Caki2 (cell line): ENCODE measurements at regions not wholly inside any gene's neighbourhood (a gene's known extent, or its start where the extent isn't known, plus 50 kb on each side); places are given as distances from the start of the nearest gene placed in this dataset.

Experiments used
- DNase-seq: peaks from one replicate; pipeline ENCODE4 v3.0.0-alpha.2; 2015; ENCODE audit warnings: low read depth
- in situ Hi-C: cut with HindIII; loops from 2 replicates; pipeline ENCODE4 v1.10.0; 2016; ENCODE audit warnings: low sequenced_read_pairs, low pct_unique_long_range_greater_than_20kb, mixed read lengths

DNA sequence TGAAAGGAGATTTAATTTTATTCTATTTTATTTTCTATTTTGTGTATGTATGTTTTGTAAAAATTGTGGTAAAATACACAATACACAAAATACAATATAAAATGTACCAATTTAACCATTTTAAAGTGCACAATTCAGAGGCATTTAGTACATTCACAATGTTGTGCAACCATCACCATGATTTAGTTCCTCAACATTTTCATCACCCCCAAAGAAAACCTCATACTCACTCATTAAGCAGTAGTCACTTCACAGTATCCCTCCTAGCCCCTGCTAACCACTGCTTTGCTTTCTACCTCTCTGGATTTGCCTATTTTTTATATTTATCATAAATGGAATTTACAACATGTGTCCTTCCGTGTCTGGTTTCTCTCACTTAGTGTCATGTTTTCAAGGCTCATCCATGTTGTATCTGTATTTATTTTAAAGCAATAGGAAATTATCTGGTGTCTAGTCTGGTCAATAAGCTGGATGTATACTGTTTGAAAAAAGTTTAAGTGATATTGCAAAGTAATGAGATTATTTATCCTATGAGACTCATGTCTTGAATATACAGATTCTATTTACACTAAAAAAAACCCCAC lies 77.9 kb upstream of the GLS start:
- in situ Hi-C loops = no loop called here
- DNase-seq = no peak

DNA sequence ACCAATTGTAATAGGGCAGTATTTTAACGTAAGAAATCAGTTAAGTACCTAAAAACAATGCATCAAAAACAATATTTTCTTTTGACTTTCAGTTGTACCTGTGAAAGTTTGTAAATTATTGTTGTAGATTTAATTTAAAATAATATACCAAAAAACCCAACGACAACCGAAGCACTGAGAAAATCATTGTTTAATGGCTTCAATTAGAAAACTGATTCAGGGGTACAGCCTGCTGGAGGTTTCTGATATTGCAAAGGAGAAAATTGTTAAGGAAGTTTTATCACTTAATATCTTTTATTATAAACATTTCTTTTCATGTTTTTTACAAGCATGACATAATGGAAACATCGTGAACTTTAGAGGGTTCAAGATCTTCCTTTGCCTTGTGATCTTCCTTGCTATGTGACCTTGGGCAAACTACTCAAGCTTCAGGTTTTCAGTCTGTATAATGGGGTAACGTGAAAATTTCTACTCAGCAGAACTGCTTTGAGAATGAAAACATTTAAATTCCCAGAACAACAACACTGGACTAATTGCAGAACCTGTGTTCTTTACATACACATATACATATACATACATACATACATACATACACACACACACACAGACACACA lies 76.3 kb upstream of the GLS start:
- no peak for DNase-seq
- in situ Hi-C loops = no loop called here

DNA sequence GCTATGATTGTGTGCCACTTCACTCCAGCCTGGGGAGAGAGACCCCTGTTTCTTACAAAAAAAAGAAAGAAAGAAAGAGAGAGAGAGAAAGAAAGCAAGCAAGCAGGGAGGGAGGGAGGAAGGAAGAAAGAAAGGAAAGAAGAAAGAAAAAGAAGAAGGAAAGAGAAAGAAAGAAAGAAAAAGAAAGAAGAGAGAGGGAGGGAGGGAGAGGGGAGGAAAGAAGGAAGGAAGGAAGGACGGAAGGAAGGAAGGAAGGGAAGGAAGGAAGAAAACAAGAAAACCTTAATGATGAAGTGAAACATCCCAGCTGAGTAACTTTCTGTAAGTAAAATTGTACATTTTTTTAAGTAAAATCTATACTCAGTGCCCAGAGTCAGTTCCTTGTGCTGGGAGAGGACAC lies 75.5 kb upstream of the GLS start:
- DNase-seq = no peak
- in situ Hi-C loops = no loop called here

DNA sequence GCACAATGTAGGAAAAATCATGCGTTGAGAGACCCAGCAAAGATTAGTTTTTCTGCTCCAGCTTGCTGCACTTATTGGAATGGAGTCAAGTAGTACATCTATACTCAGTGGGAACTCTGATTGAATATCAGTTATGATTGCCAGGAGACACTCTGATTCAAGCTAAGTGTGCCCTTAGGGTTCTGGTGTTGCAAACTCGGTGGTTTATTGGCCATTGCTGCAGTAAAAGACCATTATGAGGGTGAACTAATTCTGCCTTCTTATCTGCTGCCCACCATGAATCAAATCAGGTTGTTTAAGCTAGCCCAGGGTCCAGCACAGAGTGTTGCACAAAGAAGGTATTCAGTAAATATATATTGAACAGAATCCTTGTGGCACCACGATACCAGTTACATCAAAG lies 74.8 kb upstream of the GLS start:
- no peak for DNase-seq
- in situ Hi-C loops = no loop called here

DNA sequence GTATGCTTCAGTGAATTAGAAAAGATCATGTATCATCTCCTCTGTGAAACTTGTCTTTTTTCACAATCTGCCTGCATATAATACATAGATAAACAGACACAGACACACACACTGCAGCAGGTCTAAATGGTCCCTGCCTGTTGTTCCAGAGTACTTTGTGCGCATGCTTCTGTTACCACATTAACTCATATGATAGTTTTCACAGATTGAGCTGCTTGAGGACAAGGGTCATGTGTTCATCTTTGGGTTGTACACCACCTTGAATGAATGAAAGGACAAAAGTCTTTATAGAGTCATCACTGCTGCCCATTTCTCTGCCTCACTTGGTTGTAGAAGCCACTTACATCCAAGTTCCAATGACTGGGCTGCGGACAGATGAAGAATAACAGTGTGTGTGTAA lies 72.7 kb upstream of the GLS start:
- in situ Hi-C loops = no loop called here
- no peak for DNase-seq

DNA sequence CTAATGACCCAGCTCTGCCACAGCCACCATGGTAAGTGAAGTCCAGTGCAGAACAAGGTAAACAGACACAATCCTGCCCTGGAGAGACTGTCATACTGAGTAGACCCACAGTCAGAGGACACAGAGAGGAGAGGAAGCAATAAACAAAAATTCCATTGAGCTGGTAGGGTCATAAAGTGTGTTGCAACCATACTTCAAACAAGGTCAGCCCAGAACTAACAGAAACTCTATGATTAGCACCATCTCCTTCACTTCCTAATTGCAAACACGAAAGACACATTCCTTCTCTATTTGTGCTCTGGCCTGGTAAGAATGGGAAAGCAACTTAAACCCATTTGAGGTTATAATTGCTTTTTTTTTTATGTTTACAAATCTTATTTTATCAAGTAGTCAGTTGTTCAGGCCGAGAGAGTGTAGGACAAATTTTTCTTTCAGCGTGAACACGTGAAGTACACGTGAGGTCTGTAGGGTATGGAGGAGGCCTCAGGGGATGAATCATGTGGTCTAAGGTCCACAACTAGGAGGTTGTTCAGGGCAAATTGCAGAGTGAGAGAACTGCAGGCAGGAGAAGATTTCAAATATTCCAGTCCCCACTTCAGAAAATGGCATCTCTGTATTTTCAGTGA lies 71.4 kb upstream of the GLS start:
- no peak for DNase-seq
- in situ Hi-C loops = no loop called here

DNA sequence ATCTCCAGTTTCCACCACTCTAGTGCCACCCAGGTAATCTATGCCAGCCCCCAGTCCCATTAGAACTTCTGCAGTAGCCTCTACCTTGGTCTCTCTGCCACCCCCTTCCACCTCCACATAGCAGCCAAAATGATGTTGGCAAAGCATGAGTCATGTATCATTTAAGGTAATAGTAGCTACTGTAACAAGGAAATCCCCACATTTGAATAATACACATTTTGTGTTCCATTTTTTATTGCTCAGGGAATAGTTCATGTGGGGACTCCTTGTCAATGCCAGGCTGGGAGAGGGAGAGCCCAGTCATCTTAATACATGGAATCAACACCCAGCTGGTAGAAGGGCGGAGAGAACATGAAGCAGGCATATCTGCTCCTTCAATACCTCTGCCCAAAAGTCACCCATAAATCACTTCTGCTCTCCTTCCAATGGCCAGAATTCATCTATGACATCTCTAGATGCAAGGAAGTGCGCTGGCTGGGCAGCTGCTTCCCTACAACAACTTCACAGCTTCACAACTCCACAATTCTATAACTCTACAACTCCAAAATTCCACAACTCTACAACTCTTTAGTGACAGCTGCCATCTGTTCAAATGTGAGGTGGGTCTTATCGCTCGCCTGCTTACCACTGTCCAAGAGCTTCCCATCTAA lies 70.6 kb upstream of the GLS start:
- no peak for DNase-seq
- in situ Hi-C loops = no loop called here

DNA sequence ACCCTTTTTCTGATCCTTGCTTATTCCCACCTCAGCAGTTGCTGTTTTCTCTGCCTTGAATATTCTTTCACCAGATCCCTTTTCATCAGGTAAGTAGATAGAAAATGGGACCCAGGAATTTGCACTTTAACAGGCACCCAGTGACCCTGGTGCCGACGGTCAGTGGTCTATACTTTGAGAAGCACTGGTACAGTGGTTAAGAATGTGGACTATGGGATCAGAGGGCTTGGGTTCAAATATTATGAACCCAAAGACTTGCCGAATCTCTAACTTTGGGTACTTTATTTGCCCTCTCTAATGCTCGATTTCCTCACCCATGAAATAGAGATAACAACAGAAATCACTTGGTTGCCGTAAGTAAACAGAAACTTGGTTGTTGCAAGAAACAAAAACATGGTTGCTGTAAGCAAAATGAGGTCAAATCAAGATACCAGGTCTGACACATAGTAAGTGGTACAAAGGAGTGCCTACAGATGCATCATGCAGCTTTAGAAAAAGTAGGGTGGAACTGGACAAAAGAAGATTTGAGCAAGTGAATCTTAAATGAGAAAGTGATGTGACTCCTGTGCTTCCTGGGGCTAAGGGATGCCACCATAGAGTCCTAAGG lies 69.5 kb upstream of the GLS start:
- DNase-seq = no peak
- in situ Hi-C loops = no loop called here

DNA sequence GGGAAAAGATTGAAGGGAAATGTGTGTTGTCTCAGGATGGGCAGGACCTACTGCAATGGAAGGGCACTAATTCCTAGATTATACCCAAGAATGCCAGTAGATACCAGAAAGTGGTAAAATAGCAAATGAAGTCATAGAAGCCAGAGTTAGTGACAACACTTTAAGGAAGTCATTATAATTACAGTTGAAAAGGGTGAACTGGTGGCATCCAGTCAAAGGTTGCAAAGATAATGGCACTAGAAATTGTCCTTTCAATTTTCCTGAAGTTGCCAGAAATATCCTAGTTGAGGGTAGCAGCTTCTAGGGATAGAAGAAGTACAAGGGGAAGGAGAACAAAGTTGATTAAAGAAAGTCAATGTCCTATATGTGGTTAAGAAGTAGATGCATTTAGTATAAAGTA lies 68.8 kb upstream of the GLS start:
- DNase-seq = no peak
- in situ Hi-C loops = no loop called here

DNA sequence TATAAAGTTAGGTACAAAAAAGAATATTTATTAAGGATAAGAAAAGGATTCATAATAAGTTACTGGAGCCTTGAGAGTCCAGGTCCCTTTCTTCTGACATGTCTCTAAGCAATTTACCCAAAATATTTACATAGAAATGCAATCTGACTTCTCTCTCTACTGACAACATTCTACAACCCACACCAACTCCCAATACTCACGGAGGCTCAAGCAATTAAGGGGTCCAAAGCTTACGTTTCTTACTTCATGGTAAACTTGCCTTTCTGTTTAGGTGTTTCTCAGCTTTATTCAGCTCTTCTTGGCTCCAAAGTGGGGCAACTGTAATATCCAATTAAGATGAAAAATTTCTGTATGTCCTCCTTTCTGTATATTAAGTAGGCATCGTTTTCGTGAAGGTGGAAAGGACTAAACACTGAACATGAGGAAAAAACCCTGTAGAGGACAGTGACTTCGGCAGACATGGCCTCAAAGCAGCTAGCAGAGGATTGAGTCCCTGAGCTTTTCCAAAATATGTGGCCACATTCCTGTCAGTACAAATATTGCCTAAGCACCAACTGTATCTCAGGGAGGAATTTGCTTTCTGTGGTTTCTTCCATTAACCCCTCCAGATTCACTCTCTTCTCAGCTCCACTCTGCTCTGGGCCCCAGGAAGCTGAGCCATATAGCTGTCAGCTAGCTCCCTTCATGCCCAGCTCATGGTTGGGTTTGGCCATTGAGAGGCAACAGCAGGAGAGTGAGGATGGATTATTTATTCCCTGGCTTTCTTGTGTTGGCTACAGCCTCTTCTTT lies 67.9 kb upstream of the GLS start:
- in situ Hi-C loops = no loop called here
- no peak for DNase-seq

DNA sequence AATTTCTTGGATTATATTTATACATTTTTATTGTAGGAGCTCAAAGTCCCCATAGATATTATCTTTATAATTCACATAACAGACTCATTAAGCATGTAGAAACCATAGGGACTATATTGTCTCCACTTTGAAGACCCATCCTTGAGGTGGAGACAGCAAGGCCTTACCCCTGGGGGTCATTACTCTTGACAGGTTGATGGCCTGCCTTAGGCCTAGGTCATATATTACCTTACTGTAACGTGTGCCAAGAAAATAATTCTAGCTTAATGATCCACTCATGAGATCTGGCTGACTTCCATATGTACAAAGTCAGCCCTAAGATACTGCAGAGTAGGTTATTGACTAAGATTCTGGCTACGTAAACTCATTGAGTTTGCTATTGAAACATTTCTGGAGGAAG lies 65.4 kb upstream of the GLS start:
- no peak for DNase-seq
- in situ Hi-C loops = no loop called here

DNA sequence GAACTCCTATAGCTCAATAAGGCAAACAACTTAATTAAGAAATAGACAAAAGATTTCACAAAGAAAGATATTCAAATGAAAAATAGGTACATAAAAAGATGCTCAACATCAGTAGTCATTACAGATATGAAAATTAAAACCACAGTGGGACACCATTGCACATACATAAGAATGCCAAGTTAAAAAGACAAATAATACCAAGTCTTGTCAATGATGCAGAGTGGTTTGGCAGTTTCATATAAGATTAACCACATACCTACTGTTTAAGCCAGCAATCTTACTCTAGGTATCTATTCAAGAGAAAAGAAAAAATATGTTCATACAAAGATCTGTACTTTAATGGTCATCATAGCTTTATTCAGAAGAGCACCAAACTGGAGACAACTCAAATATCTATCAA lies 63.5 kb upstream of the GLS start:
- in situ Hi-C loops = no loop called here
- no peak for DNase-seq

DNA sequence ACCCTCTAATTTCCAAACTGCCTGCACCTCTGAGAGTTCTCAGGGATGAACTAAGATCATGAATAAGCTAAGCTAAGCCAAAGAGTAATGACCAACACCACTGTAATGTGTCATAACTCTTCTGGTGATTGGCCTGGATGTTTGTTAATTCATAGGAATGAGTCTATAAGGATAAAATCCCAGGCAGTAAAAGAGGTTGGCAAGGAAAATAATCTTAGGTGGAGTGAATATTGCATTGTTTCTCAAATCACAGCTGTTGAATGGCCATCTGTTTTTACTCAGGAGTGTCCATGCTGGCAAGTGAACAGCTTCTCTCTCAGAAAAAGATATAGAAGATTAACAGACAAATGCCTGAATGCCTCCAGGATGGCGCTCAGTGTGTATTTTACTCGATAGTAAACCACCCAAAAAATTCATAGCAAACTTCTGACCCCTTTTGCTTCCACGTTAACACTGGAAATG lies 60.8 kb upstream of the GLS start:
- DNase-seq = no peak
- in situ Hi-C loops = no loop called here

DNA sequence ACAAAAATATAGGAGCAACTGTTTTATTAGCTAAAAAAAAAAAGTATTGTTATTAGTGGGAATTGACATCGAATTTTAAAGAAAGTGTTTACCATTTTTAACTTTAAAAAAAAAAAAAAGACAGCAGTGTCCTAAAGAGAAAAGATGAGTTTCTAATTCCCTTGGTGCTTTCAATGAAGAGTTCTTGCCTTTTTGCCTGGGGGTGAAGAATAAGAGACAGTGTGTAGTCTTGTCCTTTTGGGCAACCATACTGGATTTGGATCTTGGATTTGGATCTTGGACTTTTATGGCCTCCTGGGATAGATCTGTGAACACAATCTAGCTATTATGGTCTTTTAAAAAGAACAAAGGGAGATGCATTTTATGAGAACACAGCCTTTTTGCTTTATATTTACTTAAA lies 60.2 kb upstream of the GLS start:
- in situ Hi-C loops = no loop called here

DNA sequence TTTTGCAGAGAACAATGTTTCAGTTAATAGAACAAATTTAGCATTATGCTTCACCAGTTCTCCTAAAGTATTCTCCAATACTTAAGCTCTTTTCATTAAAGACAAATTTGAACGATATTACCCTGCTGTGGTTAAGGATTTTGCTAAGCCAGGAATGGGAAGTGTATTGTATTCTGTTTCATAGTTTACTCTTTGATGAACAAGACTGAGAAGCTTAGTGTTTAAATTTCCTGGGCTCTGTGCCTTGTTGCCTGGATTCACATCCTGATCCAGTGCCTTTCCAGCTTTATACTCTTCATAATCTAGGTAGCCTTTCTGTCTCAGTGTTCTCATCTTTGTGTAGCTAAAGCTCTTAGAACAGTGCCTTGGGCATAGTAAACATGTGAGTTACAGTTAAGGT lies 58.6 kb upstream of the GLS start:
- in situ Hi-C loops = no loop called here
- no peak for DNase-seq

More for the DNA sequence above, 60.2 kb upstream of the GLS start:
- no peak for DNase-seq

DNA sequence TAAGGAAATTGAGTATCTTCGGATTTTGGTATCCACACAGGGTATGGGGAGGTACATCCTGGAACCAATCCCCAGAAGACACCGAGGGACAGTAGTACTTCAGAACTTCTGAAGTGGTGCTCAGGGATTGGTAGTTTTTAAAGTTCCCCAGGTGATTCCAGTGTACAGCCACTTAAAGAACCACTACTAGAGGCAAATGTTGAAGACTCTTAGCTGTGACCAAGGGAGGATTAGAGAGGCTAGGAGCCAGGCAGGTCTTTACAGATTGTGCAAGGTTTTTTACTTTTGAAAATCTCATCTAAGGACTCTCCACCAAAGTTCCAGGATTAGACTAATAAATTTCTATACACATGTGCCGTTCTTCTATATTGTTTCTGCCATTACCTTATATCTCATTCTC lies 52.9 kb upstream of the GLS start:
- no peak for DNase-seq
- in situ Hi-C loops = no loop called here

DNA sequence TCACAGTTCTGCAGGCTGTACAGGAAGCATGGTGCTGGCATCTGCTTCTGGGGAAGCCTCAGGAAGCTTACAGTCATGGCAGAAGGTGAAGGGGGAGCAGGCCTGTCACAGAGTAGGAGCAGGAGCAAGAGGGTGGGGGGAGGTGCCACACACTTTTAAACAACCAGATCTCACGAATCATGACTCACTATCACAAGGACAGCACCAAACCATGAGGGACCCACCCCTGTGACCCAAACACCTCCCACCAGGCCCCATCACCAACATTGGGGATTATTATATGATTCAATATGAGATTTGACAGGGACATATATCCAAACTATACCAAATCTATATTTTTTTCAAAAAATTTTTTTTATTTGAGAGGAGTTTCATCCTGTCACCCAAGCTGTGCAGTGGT lies 51.0 kb upstream of the GLS start:
- in situ Hi-C loops = no loop called here

More for the DNA sequence above, 51.0 kb upstream of the GLS start:
- DNase-seq = no peak
